ENCODE measurements at regions not wholly inside any gene's neighbourhood (a gene's known extent, or its start where the extent isn't known, plus 50 kb on each side); places are given as distances from the start of the nearest gene placed in this dataset.

GRCh38 chr6:100176311-100176950 lies 182.4 kb upstream of the MCHR2 start:
- DNase-seq, result peak; percentile 32

DNA sequence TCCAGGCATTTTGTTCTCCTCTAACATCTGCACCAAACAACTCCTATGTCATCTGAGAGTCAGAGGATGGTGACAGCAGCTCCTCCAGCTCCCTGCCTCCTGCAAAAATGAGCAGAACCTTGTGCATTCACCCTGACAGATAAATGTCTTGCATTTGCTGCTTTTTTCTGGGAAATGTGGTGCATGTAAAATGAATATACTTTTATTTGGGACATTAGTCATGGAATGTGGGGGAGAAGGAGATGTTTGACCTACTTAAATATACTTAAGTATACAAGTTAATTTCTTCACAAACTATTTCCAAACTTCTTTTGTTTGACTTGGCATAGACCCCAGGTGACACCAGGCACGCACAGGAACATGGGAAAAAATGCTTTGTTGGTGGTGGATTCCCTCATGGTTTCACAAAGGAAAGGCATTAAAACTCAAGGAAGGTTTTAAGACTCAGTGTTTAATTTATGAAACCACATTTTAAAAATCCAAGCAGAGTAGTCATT lies 181.8 kb upstream of the MCHR2 start:
- peak; percentile 27 for DNase-seq

DNA sequence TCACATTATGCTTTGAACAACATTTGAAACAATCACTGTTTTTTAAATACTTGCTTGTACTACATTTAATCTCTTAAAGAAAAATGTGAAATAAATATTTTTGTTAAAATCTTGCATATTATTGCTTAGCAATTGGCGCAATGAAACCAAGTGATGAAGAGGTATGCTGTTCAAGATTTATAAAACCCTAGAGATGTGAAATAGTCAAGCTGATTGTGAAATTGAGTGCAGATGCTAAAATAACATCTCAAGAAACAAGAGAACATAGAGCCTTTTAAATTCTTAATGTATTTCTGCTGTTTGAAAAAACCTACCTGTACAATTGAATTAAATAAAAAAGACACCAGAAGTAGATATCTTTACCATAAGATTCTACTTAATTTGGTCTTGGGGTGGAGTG lies 179.2 kb upstream of the MCHR2 start:
- DNase-seq, result no peak

DNA sequence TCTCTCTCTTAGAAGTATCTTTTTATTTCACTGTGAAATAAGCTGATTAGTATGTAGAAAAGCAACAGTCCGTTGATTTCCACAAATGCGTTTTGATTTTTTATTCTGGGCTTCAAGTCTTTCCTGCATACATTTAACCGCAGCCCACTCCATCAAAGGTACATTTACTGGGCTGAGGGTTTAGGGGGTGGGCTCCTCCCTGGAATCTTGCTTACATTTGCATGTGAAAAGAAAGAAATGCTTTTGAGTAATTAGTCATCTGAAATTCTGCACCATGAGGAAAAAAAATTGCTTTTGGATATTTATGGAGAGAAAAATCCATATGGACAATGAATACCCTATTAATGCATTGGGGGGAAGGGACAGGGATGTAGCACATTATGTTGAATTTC lies 178.3 kb upstream of the MCHR2 start:
- no peak for DNase-seq

- DNase-seq, result no peak
These were observed 177.7 kb upstream of the MCHR2 start for GRCh38 chr6:100171533-100172321.

DNA sequence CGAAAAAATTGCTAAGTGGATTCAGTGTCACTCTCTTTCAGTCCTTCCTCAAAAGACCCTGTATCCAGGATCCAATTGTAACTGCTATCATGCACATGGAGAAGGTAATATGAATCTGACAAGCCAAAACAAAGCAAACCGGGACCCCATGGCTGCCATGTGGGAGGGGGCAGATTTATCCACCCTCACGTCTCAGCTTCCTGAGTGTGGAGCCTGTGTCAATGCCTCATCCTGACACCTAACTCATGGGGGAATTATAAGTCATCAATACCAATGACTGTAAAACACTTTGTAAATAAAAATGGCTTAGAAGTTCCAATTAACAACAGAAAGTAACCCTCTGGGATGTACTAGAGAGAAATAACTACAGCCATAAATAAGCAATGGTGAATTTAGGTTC lies 174.1 kb upstream of the MCHR2 start:
- DNase-seq, result no peak

DNA sequence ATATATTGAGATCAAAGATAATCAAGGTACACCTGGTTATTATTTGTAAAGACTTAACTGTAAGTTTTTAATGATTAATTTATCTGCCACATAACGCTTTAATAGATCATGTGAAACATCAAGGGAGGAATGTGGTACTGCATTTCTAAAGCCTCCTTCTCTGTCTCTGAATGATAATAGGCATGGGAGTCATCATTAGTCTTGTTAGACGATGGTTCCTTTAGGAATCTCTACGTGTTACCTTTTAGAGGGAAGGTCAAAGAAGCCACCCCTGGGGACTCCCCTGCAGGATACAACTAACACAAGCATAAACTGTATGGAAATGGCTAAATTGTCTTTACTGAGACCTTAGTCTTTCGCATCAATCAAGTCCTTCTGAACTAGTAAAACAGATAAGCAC lies 173.6 kb upstream of the MCHR2 start:
- no peak for DNase-seq

DNA sequence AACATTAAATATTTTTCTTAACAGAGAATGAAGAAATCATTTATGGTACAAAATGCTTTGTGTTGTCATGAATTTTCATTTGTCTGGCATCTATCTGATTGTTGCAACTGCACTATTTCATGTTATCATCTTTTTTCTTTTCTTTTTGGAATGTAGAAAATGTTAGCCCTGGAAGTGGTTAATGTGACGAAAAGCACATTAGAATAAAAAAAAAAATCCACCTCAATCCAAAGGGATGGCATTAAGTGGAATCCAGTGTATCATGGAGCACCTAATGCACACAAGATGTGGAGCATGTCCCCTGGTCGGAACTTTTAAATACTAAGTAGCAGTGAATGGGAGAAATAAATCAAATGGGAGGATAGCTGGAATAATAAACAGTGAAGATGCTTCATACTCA lies 172.9 kb upstream of the MCHR2 start:
- DNase-seq, result no peak

- no peak for DNase-seq
These were observed 171.4 kb upstream of the MCHR2 start for GRCh38 chr6:100165442-100165841.

DNA sequence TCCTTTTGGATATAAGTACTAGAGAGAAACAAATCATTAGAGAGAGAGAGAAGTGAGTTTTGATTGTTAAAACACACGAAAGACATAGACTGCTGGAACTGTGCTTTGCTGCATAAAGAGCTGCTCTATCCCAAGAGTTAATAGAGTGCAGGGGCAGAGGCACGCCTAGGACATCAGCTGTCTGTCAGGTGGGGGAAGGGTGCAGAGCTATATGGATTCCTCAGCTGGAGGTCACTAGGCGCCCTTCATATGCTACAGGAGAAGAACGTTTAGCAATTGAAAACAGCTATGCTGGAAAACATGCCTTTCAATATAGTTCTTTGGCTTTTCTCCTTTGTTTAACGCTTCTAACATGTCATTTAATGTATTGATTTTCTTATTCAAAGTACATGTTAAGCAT lies 169.0 kb upstream of the MCHR2 start:
- no peak for DNase-seq

DNA sequence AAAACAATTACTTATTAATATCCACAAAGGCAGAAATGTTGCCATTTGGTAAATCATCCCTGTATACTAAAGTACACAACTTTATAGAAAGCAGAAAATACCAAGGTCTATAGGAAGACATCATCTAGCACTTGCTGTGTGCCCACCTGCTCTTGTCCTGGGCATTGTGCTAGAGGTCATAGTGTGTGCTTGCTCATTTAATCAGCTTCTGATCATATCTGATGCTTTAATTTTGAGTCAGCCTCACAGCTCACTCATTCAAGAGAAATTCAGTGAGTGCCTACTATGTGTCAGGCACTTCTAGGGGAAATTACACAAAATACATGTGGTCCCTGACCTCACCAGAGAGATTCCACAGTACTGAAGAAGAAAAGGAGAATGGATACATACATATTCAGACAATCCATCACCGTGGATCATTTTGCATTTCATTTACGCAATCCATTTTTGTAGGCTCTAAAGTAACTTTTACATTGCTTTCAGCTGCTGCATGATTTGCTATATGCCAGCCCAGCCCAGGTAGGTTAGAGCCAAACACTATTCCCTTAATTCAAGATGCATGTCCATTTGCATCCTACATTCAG lies 167.9 kb upstream of the MCHR2 start:
- no peak for DNase-seq

DNA sequence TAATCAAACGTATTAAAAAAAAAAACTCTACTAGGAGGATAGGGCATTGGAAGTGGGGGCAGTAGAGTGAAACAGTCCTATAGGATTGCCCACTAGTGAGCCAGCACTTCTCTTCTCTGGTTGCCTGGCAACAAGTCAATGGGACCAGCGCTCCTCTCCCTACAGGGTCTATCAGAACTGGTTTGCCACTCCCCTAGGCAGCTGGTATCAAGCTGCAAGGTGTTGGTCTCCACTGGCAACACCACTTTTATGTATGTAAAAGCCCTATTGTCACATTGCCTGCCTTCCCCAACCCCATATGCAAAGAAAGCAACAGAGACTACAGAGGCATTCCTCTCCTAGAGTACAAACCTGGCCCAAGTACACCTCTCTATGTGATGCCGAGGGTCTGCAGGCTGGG lies 166.9 kb upstream of the MCHR2 start:
- no peak for DNase-seq

- no peak for DNase-seq
These were observed 161.1 kb upstream of the MCHR2 start for GRCh38 chr6:100155141-100155540.

DNA sequence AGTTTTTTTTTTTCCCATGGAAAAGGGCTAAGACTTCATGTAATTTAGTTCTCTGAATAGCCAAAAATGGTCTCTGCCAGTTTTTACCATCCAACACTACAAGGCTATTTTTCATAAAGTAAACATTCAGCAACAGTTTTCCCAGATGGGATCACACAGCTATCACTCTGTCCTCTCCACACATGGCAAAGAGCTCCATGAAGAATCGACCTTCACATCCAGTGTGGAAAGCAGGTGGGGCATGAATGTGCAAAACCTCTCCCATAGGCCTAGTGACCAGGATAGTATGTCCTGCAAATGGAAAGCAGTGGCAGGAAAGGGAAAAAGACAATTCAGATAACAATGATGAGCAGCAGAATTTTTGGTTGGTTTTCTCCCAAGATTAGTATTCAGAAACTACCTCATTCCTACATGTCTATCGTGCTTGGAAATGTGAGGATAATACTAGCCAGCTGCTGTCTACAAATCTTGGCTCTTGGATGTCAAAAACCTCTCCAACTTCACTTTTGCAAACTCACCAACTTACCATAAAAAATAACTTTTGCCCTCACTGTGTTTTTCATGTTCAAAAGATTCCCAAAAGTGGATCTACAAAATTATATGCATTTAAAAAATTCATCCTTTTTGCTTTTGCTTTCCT lies 159.7 kb upstream of the MCHR2 start:
- no peak for DNase-seq

- DNase-seq, result no peak
These were observed 158.2 kb upstream of the MCHR2 start for GRCh38 chr6:100152201-100152600.

GRCh38 chr6:100144991-100145390 lies 151.0 kb upstream of the MCHR2 start:
- no peak for DNase-seq

DNA sequence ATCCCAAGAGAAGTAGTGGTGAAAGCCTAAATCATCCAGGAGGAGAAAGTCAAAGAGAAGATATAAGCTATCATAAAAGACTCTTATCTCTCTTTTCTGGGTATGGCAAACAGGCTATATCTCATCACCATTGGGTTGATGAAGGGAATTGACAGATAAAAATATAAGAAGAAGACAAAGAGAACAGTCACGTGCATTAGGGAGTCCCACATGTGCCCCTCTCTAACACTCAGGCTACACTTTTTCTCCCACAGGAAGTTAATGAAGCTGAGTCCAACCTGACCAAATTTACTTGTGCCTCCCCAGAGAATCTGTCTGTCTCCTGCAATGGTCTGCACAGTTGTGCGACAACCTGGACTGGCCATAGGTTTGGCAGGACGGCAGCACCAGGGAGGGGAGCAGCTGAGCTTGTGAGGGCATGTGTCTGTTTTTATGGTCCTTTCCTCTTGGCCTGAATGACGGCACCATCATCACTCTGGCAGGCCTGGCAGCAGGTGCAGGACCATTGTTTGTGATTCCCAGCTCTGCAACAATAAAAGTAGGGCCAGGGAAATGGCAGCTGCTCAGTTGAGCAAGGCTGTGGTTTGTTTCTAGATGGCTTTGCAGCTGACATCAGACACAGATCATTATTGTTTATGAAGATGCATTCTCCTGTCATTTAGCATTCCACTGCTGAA lies 144.5 kb upstream of the MCHR2 start:
- DNase-seq, result peak; percentile 31

GRCh38 chr6:100137759-100138158 lies 143.7 kb upstream of the MCHR2 start:
- no peak for DNase-seq

DNA sequence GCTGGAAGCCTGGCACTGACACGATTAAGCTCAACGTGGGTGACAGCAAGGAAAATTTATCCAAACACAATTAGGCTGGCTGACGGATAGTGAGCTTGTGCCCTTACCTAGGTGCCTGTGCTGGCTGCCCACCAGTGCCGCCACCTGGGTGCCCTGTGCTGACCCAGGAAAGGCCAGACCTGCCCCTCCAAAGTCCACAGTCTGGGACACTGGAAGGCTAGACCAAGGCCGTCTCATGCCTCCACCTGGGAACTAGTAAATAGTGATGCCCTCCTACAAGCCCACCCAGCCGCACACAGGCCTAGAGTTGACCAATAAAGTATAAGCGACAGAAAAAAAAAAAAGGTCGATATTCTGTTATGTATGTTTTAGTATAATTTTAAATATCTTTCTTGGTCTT lies 142.6 kb upstream of the MCHR2 start:
- DNase-seq, result no peak

GRCh38 chr6:100135977-100136376 lies 142.0 kb upstream of the MCHR2 start:
- DNase-seq, result no peak

- no peak for DNase-seq
These were observed 140.7 kb upstream of the MCHR2 start for GRCh38 chr6:100134703-100135102.

GRCh38 chr6:100134297-100134696 lies 140.3 kb upstream of the MCHR2 start:
- no peak for DNase-seq

DNA sequence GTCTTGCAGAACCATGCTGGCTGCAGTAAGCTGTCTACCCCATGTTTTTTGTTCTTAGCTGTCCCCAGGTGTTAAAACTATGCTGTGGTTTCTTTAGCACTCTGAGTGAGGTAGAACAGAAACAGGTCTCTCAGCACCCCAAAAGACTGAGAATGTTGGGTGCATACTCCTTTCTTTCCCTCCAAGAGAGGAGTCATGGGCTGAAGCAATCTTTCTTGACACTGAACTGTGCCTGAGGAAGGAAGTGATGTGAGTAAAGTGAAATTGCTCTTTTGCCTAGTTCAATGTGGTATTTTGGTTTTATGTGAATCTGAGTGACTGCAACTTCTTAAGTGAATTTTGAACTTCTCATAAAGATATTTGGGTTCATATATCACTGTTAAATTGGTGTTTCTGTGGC lies 138.0 kb upstream of the MCHR2 start:
- no peak for DNase-seq

All from right hindlimb (tissue), 1 donor.